ENCODE measurements at regions not wholly inside any gene's neighbourhood (a gene's known extent, or its start where the extent isn't known, plus 50 kb on each side); places are given as distances from the start of the nearest gene placed in this dataset.

GRCh38 chr7:108839076-108839475 lies 269.4 kb downstream of the DNAJB9 start:
- TF ChIP-seq CTCF (IDR thresholded peaks at IDR 0.05; ENCODE audit: insufficient read depth, missing control alignments), result no peak

GRCh38 chr7:108845951-108846350 lies 276.3 kb downstream of the DNAJB9 start:
- no peak for FAIRE-seq
- TF ChIP-seq CTCF (IDR thresholded peaks at IDR 0.05; ENCODE audit: insufficient read depth, missing control alignments), result no peak
- no peak for DNase-seq (ENCODE audit: insufficient read length, low spot score)

More at GRCh38 chr7:108839076-108839475, 269.4 kb downstream of the DNAJB9 start:
- FAIRE-seq (no peak), DNase-seq (ENCODE audit: insufficient read length, low spot score) (no peak)

- DNase-seq (ENCODE audit: insufficient read length, low spot score), result no peak
- no peak for FAIRE-seq
- TF ChIP-seq CTCF (IDR thresholded peaks at IDR 0.05; ENCODE audit: insufficient read depth, missing control alignments), result no peak
These were observed 276.8 kb downstream of the DNAJB9 start for GRCh38 chr7:108846471-108846870.

- DNase-seq (ENCODE audit: insufficient read length, low spot score) (no peak), FAIRE-seq (no peak)
- TF ChIP-seq CTCF (IDR thresholded peaks at IDR 0.05; ENCODE audit: insufficient read depth, missing control alignments), result no peak
These were observed 278.8 kb downstream of the DNAJB9 start for GRCh38 chr7:108848486-108848885.

DNA sequence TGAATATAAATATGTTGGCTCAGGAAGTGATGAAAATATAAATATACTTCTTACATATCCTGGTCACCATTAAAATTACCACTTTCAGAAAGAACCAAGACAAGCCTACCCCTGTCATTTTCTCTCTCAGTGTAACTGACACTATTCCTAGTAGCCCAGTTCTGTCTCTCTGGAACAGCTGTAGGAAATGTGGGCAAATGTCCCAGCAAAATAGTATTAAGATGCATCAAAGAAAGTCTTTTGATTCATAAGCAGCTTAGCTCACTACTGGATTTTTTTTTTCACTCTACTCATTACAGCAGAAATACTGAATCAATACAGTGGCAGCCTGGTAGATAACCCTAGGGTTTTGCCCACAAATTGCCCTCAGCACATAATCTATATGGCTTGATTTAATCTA lies 290.9 kb downstream of the DNAJB9 start:
- FAIRE-seq (no peak), DNase-seq (ENCODE audit: insufficient read length, low spot score) (no peak)
- TF ChIP-seq CTCF (IDR thresholded peaks at IDR 0.05; ENCODE audit: insufficient read depth, missing control alignments), result no peak

- FAIRE-seq (no peak), DNase-seq (ENCODE audit: insufficient read length, low spot score) (no peak)
- TF ChIP-seq CTCF (IDR thresholded peaks at IDR 0.05; ENCODE audit: insufficient read depth, missing control alignments), result no peak
These were observed 291.4 kb downstream of the DNAJB9 start for GRCh38 chr7:108861071-108861470.

- no peak for TF ChIP-seq CTCF (IDR thresholded peaks at IDR 0.05; ENCODE audit: insufficient read depth, missing control alignments)
- no peak for DNase-seq (ENCODE audit: insufficient read length, low spot score)
- no peak for FAIRE-seq
These were observed 293.7 kb downstream of the DNAJB9 start for GRCh38 chr7:108863227-108863848.
